GM18867 (cell line): ENCODE measurements at regions not wholly inside any gene's neighbourhood (a gene's known extent, or its start where the extent isn't known, plus 50 kb on each side); places are given as distances from the start of the nearest gene placed in this dataset.
"Not testable (repeated sequence)": the region's sequence is repeated elsewhere in the genome, so short reads cannot be mapped to it uniquely, and the experiment has no call there.

Experiments used
- ATAC-seq: cut with Tn5 transposase; IDR thresholded peaks from one replicate; pipeline ENCODE4 v1.9.1; 2021; ENCODE audit warnings: mild to moderate bottlenecking, moderate library complexity; ENCODE audit not compliant: unreplicated experiment

- ATAC-seq = no peak
Observed at GRCh38 chr2:60259781-60260180, 293.7 kb downstream of the BCL11A start.

DNA sequence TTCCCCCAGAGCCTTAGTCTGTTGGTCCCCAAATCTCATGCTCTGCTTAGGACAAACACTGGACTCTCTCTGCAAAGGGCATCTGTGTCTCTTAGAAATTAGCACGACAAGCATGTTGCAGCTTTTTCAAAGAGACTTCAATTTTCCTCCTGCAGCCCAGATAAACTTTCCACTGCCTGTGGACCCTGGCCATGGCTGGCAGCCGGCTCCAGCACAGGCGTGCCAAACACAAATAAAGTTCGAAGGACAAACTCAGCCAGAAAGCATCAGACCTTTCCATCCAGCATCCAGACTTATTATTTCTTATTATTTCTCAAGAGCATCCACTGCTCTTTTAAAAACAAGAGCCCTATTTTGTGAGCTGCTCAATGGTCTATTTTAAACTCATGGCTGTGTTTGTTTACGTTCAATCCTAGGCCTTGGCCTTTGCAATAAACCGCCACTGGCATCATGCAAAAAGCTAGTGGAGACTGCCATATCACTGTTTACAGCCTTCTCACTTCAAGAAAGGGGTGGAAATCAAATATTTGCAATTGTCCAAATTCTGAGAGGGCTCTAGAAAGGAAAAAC lies 300.8 kb downstream of the BCL11A start:
- ATAC-seq = no peak

GRCh38 chr2:60251247-60251646 lies 302.2 kb downstream of the BCL11A start:
- ATAC-seq = no peak

DNA sequence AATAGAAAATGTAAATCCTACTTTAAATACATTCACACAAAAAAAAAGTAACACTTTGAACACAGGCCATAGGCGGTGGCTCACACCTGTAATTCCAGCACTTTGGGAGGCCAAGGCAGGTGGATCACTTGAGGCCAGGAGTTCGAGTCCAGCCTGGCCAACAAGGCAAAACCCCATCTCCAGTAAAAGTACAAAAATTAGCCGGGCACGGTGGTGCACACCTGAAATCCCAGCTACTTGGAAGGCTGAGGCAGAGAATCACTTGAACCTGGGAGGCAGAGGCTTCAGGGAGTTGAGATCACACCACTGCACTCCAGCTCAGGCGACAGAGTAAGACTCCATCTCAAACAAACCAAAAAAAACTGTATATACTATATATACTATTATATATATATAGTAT lies 303.6 kb downstream of the BCL11A start:
- ATAC-seq = no peak

- no peak for ATAC-seq
Observed at GRCh38 chr2:60247471-60247870, 306.0 kb downstream of the BCL11A start.

DNA sequence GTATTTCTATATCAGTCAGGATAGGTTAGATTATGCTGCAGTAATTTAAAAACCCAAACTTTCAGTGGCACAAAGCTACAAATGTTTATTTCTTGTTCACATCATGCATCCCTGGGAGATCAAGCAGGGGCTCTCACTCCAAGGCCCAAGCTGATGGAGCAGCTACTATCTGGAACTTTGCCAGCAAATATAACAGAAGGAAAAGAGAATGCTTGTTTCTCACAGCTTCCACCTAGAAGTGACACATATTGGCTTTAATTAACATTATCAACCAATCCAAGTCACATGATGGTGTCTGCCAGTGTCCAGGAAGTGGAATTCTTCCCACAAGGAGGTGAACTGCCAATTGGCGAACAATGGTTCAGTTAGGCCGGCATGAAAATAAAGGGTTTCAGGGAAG lies 306.9 kb downstream of the BCL11A start:
- no peak for ATAC-seq

DNA sequence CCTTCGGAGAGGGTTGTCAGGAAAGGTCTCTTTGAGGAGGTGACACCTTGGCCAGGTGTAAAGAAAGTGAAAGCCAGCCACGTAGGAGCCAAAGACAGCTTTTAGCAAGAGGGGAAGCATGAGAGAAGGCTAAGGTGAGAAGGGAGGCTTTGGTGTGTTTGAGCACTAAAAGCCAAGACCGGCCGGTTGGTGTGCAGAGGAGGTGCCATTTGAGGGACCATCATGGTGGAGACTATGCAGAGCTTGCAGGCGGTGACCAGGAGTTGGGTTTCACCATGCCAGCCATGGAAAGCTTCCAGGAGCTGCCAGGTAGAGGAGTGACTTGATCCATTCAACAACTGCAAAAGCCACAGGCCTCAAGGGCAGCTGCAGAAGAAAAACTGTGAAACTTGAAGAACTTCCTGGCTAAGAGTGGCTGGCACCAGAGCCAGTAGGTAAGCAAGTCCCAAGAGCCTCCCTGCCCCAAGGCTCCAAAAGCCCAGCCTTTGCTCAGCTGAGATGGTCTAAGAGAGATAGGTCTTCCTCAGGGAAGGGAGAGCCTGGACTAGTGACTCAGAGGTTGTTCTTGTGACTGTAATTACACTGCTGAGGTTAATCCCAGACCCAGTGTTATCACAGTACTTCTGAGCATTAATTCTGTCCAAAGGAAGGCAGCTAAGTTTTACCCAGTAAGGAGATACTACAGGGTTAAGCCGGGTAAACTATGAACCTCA lies 319.0 kb downstream of the BCL11A start:
- ATAC-seq = no peak

- ATAC-seq = no peak
Observed at GRCh38 chr2:60230596-60230995, 322.9 kb downstream of the BCL11A start.

GRCh38 chr2:60230037-60230436 lies 323.4 kb downstream of the BCL11A start:
- no peak for ATAC-seq

DNA sequence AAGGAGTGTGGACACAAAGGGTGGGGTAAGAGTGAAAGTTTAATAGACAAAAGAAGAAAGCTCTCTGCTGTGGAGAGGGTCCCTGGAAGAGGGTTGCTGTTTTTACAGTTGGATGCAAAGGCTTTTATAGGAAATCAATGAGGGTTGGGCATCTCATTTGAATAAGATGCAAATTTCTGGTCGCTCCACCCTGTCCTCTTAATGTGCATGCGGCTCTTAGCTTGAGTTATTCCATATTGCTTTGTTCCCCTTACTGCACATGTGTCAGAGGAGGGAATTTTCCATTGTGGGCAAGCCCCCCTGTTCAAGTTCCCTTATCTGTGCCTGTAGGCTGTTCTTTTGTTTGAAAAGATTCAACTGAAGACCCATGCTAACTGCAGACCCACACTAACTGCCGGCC lies 326.5 kb downstream of the BCL11A start:
- no peak for ATAC-seq

DNA sequence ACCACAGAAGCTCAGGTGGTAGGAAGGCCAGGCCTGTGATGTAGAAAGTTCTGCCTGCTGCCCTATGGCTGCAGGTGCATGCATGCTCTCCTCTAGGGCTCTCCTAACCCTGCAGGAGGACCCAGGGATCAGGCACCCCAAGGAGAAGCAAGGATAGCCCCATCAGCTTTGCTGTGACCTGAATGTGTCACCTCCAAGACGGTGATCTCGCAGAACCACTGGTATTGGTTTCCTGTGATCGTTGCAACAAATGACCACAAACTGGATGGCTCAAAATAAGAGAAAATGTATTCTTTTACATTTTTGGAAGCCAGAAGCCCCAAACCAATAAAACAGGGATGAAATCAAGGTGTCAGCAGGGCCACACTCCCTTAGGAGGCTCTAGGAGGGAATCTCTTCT lies 327.3 kb downstream of the BCL11A start:
- no peak for ATAC-seq

DNA sequence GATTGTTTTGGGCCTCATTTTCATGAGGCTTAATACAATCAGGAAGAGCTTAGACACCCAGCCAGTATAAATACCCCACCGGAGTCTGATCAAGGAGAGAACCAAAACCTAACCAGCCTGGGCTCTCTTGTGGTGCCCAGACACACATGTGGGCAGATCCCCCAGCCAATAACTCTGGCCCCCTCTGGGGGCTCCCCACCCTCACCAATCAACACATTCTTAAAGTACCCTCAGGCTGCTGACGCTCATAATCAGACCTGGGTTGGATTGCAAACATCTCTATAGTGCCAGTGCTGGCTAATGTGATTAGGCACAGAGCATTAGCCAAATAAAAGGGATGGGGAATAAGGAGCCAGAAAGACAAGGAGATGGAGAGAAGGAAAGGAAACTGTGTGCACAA lies 329.6 kb downstream of the BCL11A start:
- no peak for ATAC-seq

- ATAC-seq = no peak
Observed at GRCh38 chr2:60221098-60221497, 332.4 kb downstream of the BCL11A start.

DNA sequence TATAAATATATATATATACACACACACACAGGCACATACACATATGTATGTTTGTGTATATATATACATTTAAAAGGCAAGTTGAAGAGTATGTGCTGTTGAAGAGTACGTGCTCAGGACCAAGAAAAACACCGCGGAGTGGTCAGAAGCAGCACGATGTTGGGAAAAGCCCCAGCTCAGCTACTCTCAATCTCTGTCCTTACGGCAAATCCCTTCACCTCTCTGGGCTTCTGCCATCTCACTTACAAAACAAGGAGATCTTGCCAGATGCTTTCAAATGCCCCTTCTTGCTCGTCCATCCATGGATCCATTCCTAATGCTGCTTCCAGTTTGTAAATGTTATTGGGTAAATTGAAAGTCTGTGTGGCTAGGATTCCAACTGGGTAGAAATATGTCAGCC lies 333.9 kb downstream of the BCL11A start:
- no peak for ATAC-seq

GRCh38 chr2:60216452-60216995 lies 336.9 kb downstream of the BCL11A start:
- ATAC-seq = no peak

GRCh38 chr2:60215386-60215901 lies 338.0 kb downstream of the BCL11A start:
- no peak for ATAC-seq

DNA sequence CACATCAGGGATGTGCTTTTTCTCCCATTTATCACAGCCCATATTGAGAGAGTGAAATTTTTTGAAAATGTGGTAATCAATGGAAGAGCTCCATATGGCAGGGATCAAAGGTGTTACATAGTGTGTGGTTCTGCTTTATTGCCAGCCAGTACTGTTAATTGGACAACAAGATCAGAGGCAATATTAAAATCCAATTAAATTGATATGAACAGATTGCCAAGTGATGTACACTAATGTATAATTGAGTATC lies 338.9 kb downstream of the BCL11A start:
- ATAC-seq = no peak

DNA sequence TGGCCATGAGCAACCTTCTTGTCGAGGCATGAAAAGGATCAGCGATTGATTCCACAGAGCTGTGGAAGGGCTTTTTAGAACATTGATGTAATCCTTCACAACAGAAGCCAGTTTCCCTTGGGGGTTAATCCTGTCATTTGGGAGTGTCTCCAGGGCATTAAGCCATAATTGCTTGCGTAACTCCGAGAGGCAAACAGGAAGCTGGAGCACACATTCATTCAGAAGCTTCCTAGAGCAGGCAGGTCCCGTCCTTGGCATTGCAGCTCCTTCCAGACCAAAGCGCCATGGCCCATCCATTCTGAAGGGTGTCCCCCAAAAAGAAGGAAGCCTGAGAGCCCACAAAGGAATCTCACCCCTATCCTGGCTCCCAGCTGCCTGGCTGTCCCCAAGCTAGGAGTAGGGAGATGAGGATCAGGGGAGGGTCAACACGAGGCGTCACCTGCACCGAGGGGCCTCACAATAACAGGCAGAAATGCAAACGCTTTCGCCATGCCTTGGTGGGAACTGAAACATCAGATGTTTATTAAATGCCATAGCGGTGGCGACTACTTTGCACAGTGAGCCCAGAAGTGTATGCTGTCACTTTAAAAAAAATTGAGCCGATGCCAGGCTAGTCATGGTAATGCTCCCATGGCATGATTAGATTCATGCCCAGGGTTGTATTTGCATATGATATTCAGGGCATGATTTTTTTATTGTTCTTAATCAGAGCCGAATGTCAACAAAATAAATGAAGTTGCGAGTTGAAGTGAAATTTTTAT lies 339.4 kb downstream of the BCL11A start:
- ATAC-seq = no peak

- ATAC-seq = no peak
Observed at GRCh38 chr2:60212181-60212945, 341.1 kb downstream of the BCL11A start.

DNA sequence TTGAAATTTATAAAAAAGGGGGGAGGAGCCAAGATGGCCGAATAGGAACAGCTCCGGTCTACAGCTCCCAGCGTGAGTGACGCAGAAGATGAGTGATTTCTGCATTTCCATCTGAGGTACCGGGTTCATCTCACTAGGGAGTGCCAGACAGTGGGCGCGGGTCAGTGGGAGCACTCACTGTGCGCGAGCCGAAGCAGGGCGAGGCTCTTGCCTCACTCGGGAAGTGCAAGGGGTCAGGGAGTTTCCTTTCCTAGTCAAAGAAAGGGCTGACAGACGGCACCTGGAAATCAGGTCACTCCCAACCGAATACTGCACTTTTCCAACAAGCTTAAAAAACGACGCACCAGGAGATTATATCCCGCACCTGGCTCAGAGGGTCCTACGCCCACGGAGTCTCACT lies 364.4 kb downstream of the BCL11A start:
- not testable (repeated sequence) for ATAC-seq

DNA sequence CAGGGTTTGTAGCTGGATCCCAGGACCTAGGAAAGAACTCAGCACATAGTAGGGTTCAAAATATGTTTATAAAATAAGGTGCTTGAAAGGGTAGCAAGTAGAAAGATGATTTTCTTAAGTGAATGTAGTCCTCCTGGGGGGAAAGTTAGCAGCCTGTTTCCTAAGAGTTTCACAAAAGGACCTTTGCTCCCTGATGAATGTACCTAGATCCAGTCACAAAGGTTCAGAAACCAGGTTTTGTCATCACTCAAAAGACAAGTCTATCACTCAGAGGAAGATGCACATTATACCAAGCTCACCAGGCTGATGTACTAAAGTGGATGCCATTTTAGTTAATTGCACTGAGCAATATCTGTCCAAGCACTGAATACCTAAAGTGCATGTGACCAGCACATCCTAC lies 378.2 kb downstream of the BCL11A start:
- ATAC-seq = no peak
